C1 segment of cervical spinal cord (tissue), 14 donors: ENCODE measurements at regions not wholly inside any gene's neighbourhood (a gene's known extent, or its start where the extent isn't known, plus 50 kb on each side); places are given as distances from the start of the nearest gene placed in this dataset.

ENCODE experiments used
- DNase-seq, 14 donors: peaks; one replicate each; lab custom pipeline; 2025; lab: John Stamatoyannopoulos, UW

DNA sequence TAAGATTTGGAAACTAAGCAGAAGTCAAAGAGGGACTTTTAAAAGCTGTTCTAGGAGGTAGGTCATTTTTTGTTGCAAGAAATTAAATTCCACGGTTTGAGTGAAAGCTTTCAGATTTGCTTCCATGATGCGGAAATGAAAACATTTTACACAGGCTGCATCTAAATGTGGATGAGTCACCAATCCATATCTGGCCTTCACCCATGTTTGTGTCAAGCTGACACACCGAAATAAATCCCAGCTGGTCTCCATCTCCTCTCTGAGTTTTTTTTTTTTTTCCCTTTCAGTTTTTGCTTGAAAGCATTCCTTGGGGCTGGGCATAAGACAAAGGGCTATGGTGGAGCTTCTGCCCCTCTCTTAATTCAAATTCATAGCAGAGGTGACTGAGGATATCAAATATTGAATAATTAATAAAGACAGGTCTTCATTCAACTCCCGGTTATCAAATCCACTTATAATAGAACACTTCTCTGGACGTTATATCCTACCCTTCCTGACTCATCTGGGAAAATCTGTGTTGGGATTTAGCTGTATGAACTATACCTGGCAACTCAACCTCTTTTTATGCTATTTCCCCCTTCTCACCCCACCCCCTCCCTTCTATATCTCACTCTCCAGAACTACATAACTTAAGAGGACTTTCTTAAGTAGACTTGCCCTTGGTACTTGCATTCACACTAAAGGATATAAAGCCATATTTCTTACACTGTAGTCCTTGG is 558.3 kb upstream of the GCFC2 start:
- no peak for DNase-seq

DNA sequence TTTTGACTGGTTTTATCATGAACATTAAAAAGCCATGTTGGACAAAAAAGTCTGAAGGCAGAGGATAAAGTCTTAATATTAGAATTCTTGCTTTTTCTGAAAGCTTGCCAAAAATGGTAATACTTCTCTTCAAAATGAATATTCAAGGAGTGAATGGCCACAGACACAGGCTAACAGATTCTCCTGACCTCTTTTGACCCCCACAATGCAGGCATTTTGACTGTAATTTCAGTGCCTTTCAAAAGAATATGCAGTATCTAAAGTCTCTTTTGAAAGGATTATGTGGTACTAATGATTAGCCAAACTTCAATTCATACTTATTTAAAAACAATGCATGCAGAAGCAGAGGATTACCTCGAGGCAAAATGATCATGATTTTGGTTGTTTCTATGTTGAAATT is 557.8 kb upstream of the GCFC2 start:
- DNase-seq: no peak

DNA sequence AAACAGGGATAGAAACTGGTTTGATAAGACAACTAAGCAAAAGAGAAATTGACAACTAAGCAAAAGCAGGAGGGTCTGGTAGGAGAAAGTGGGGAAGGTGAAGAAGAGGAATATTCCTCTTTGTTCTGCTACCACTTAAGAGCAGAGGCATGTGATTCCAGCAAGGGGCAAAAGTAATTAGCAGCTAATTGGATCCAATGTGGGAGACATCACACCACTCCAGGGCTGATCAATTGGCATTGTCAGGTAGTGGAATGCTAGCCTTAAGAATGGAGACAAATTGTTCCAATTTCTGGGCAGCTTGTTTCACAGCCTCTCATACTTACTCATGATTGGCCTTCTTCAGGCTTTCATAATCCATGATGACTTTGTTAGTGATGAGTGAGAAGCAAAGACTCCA is 547.1 kb upstream of the GCFC2 start:
- DNase-seq: no peak

DNA sequence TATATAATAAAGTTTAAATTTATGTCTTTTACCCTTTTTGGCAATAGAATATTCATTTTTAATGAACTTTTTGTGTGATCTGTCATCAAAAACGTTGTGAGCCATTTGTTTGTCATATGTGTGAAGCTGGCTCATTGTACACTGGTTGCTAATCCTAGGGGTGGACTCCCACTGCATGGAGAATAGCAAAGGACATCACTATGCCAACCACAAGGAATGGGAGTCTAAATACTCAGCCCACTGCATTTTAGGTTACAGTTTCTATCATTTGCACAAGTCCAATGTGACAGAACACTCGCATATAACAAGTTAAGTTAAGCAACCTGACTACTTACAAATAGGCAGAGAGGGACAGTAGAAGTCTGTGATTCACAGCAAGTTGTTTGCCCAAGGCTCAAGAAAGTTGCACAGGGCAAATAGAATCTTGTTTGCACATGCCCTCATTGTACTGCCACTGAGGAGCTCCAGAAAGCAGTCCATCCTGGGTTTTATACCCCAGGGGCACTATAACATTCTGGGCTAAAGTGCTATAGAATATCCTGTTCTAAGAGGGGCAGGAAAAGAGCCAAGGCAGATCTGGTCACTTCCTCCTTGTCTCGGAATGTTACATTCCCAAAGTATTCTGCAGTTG is 545.9 kb upstream of the GCFC2 start:
- DNase-seq: no peak

DNA sequence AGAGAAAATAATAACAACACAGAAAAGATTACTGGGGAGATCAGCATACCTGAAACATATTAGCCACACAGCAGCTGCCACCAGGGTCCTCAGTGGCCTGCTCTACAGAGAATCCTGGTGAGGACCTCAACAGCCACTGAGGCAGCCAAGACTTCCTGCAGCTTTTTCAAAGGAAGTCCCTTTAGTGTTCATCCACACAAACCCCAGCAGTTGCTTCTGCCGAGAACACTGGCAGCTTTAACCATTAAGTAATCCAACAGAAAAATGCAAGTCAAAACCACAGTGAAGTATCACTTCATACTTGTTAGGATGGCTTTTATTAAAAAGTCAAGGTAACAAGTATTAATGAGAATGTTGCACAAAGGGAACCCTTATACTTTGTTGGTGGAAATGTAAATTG is 542.0 kb upstream of the GCFC2 start:
- DNase-seq: no peak

DNA sequence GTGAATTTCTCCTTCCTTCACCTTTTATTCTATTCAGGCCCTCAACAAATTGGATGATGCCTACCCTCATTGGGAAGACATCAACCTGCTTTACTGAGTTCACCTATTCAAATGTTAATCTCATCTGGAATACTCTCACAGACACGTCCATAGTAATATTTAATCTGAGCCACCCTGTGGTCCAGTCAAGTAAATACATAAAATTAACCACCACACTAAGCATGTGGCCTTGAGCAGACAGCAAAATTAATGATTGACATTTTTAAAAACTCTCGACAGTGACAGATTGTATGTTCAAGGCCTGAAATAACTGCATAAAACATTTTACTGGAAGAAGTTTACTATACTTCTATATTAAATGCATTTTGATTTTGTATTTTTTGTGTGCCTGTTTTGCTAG is 540.6 kb upstream of the GCFC2 start:
- DNase-seq: no peak

DNA sequence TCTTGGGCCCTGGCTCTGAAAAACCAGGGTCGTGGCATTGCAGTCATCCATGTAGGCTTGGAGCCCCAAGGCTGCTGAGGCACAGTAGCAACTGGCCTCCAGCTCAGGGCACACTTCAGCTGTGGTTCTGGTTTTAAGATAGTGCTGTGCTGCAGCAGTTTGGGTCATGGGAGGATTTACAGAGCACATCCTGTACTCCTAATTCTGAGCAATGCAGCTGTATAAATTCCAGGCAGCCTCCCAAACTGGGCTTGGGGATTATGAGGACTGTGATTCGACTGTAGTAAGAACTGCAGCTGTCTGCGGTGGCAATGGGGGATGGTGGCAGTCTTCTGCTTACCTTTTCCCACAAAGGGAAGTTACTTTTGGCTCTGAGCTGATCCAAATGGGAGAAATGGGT is 536.3 kb upstream of the GCFC2 start:
- no peak for DNase-seq

DNA sequence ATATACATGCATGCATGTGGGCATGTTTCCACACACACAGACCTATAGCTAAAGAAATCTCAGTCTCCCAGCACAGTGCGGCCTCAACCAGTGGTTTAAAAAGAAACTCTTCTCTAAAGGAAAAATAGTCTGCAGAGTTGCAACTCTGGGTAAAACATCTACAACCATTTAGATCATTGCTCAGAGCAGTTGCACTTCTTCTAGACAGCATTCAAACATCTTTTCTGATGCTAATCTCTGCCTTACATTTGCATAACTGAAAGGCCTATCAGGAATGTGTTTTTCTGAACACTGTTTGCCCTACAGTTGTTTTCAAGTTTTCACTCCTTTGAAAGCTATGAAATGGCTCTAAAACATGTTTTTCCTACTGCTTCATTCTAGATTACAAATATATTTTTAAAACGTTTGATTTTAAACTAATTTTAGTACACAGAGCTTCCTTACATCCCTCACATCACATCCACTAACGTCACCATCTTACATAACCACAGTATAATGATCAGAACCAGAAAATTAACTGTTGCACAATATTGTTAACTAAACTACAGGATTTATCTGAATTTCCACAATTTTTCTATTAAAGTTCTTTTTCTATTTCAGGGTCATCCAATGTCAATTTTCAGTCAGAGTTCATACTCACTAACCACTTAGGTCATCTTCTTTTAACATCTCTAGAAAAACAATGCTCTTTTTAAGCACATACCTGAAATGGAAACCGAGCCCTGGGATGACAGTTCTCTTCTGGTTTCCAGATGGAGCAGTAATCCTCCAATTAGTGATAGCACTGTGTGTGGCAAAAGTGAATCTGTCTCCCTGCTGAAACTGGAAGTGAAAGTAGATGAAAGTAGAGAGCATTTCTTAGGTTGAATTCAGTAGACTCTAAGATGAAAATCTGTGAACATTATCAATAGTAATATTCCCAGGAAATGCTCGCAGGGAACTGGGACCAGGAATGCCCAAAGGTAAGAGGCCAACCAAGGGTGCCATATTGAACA is 501.6 kb upstream of the GCFC2 start:
- DNase-seq: no peak

DNA sequence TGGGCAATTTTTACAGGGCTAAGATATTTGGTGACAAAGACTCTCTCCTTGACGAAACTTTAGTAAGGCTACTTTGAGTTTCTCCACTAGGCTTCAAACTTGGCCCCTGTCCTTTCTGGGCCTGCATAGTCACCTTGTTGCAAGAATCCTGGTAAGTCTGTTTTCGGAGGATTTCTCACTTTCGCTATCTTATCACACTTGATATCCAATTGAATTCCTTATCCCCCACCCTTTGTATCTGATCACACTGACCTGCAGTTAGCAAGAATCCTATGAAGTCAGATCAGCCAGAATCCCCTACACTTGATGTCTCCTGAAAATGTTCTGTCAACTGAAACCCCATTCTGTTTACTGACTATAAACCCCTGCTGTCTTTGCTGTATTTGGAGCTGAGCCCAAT is 499.8 kb upstream of the GCFC2 start:
- no peak for DNase-seq

DNA sequence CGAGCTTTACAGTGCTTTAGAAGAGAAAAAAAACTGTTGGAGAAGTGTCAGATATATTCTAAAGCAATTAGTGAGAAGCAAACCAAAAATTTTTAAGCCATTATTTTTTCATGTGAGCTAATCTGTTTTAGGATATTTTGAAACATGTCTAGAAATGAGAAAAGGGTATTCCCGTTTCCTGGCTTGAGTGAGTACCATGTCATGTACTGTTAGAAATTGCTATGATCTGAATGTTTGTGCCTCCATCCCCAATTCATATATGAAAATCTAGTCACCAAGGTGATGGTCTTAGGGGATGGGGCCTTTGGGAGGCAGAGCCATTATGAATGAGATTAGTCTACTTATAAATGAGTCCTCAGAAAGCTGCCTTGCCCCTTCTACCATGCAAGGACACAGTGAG is 493.3 kb upstream of the GCFC2 start:
- no peak for DNase-seq

DNA sequence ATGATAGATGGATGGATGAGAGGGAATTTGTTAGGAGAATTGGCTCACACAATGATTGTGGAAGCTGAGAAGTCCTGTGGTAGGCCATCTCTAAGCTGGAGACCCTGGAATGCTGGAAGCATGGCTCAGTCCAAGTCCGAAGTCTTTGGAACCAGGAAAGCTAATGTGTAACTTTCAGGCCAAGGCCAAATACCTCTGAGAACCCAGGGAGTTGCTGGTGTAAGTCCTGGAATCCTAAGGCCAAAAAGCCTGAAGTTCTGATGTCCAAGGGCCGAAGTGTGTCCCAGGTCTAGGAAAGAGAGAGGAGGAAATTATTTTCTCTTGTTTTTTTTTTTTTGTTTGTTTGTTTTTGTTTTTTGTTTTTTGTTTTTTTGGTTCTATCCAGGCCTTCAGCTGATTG is 492.2 kb upstream of the GCFC2 start:
- DNase-seq: no peak

DNA sequence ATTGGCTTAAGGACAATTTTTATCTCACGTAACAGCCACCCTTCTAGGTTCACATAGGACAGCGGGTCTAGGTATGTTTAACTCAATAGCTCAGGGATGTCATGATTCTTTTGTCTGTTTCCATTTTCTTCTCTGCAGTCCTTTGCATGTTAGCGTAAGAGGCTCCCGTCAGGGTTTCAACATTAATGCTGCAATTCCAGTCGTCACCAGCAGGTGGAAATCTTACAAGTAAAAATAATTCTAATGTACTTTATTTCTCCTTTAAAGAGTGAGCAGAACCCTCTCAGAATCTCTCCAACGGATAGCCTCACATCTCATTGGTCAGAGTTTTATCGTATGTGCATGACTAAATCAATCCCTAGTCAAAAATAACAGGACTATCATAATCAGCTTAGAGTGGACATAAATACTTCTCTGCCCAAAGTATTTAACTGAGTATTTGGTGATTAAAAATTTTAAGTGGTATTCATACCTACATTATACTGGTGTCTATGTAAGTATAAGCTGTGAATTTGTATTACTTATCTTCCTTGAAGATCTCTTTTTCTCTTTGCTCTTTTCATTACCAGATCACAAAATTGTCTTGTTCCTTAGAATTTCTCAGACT is 487.2 kb upstream of the GCFC2 start:
- DNase-seq: peak in 7 of 14 donors; percentile 0 to 28 (median 3)

DNA sequence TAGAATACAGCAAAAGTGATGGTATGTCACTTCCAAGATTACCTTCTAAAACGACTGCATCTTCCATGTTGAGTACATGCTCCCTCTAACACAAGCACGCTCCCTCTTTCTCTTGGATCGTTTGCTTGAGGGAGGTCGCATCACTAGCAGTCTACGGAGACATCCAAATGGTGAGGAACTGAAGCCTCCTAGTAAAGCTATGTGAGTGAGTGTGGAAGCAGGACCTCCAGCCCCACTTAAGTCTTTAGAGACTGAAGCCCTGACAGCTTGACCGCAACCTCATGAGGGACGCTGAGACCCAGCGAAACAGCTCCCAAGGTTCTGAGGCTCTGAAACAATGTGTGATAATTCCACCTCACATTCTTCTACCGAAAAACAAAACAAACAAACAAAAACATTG is 486.7 kb upstream of the GCFC2 start:
- DNase-seq: no peak

DNA sequence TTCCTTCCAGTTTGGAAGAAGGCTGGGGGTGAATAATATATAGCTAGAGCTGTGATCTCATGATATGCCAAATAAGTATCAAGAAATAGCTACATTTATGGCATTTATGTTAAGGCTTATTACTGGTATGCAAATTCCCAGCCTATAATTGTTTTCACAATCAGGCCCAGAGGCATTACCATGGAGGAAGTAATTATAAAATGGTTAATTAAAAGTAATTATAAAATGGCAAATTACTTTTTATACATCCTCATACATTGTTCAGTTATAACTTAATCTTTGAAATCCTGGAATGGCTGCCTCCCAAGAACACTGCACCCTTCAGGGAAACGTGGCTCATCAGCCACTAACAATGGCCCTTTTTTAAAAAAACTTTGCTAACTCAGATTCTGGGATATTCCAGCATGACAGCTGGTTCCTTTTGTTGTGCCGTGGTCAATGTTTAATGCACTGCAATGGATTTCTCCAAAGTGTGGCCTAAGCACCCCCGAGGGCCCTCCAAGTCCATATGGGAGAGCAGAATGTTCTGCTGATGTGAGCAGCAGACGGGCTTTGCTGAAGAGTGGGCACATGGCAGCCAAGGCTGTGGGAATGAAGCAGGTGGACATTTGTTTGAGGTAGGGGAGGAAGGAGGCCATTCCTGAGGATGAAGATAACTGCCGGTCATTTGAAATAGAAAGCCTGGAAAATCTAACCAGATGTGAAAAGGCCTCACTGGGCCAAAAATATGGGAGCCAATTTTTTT is 483.5 kb upstream of the GCFC2 start:
- DNase-seq: no peak

DNA sequence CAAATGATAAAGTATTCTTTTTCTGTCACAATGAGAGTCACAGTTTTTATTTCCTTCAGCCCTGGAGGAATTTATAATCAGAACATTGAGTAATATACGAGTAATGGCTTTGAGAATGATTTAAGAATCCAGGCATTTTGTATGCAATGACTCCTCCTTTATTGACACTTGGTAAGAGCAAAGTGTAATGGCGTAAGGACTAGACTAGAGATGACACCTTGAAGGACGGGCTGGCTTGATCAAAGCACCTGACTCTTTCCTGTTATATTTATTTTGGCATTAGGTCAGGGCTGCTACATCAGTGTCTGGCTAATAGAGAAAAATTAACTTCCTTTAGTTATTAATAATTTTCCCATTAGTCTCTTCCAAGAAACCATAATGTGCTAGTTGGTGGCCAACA is 482.4 kb upstream of the GCFC2 start:
- no peak for DNase-seq

DNA sequence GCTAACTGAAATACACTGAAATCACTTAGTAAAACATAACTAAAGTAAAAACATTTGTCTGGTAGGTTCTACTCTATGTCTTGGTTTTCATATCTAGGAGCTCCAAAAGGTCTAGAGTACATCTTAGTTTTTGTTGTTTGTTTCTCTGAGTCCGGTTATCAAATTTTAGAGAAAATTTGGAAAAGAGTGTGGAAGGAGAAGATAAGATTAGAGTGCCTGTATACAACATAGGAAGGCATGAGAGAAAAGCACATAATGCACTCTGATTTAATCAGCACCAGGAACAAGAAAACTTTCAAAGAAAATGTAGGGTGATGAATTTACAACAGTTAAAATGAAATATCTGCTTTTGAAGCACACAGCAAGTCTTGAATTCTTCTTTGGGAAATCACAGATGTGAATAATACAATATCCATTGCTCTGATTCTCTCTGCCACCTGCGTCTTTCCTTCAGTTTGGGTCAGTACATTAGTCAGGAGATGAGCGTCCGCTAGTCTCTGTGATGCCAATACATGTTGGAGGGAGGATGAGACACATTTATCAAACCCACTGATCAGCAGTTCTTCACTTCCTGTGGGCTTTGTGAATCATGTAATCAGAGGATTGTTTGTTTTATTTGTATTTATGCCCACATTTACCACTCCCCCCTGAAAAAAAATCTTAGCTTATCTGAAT is 477.8 kb upstream of the GCFC2 start:
- DNase-seq: no peak

DNA sequence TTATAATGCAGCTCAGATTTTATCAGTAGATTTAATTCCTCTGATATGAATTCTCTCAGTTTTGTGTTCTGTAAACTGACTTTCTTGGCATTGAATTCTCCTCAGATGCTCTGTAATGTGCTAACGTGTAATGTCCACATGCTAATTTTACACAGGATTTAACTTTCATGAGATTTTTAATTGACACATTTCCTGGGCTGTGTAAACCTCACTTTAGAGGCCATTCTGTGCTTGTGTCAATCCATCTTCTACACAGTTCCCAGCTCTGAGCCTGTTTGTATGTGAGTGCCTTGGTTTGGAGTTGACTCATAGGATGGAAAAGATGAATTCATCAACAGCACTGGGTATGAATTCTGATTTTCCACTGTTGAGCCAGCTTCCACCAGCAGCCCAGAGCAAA is 476.7 kb upstream of the GCFC2 start:
- no peak for DNase-seq

DNA sequence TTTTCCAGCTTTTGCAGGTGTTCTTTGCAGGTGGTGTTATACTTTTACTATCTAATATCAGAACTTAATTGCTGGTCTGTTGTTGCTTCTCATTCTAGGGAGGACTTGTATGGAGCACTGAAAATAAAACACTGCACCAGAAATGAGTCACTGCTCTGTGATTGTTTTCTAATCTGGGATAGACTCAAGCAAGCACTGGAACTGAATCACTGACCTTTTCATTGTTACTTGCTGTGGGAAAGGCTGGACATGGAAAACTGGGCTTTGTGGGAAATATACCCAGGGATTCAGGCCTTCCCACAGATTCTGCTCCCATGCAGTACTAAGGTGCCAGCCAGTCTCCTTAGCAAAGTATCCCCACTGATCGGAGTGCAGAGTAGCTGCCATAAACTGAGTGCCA is 470.0 kb upstream of the GCFC2 start:
- no peak for DNase-seq

DNA sequence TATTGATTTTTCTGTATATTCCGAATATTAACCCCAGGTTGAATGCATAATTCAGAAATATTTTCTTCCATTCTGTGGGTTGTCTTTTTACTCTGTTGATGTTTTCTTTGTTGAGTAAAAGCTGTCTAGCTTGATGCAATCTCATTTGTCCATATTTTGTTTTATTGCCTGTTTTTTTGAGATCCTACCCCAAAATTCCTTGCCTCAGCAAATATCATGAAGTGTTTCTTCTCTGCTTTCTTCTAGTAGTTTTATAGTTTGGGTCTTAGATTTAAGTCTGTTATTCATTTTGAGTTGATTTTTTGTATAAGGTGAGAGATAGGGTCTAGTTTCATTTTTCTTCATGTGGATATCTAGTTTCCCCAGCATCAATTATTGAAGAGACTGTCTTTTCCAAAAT is 467.9 kb upstream of the GCFC2 start:
- DNase-seq: no peak

DNA sequence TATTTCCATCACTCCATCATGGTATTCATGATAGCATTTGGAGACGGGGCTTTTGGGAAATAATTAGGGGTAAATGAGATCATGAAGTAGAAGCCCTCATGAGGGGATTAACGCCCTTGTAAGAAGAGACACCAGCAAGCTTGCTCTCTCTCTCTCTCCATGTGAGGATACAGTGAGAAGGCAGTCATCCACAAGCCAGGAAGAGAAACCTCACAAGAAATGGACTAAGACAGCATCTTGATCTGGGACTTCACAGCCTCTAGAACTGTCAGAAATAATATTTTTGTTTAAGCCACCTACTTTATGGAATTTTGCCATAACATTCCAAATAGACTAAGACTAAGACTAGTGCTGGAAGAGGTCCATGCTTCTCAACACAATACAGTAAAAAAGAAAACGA is 464.6 kb upstream of the GCFC2 start:
- DNase-seq: no peak

DNA sequence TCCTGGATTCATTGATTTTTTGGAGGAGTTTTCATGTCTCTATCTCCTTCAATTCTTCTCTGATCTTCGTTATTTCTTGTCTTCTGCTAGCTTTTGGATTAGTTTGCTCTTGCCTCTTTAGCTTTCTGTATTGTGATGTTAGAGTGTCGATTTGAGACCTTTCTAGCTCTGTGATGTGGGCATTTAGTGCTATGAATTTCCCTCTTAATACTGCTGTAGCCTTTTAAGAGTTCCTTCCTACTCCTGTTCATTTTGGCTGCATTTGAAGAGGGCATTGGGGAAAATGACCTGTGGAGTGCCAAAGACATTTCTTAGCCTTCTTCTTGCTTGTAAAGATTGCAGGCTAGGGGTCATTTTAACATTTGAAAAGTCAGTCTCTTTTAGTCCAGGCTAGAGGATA is 463.8 kb upstream of the GCFC2 start:
- DNase-seq: no peak
